HepG2 (cell line): ENCODE measurements at regions not wholly inside any gene's neighbourhood (a gene's known extent, or its start where the extent isn't known, plus 50 kb on each side); places are given as distances from the start of the nearest gene placed in this dataset.

Source experiments
- ATAC-seq: fragments of 200-7000 bp; cut with Tn5 transposase; 3 replicates; pipeline ENCODE4 v1.9.1; 2020; ENCODE audit warnings: mild to moderate bottlenecking, moderate library complexity
- BruUV-seq: library from RNA; stranded (reverse); fragments of 400-500 nt; replicated peaks from 2 replicates; lab custom pipeline; 2021; lab: Mats Ljungman, UMichigan
- CTCF ChIA-PET: fragments of 300-600 bp; formaldehyde crosslinking; extraction: SDS; loops from one replicate; lab custom pipeline; 2021; ENCODE audit warnings: low total read pairs, inconsistent platforms, low intra/inter-chr PET ratio; lab: Yijun Ruan, JAX
- POLR2A ChIA-PET: fragments of 350-600 bp; sonication (Branson Sonifier 250); formaldehyde crosslinking; loops from one replicate; lab custom pipeline; 2020; ENCODE audit warnings: antibody characterized with exemption, inconsistent platforms; lab: Yijun Ruan, JAX
- DNase-seq: peaks from one replicate; pipeline ENCODE4 v3.0.0-alpha.2; 2015; ENCODE audit warnings: low spot score
- FAIRE-seq: peaks from 3 replicates; lab custom pipeline; 2011; peaks lifted over from hg19 to GRCh38; lab: Jason Lieb, UNC
- H2AFZ ChIP-seq: one replicate; pipeline ENCODE4 v1.6.1; 2011; ENCODE audit warnings: low read length, inconsistent platforms
- H3K27ac ChIP-seq: fragments of 300-600 bp; 3 replicates; pipeline ENCODE4 v1.8.0; 2011; ENCODE audit warnings: mixed run types, mild to moderate bottlenecking, mixed read lengths, low read length, inconsistent platforms; ENCODE audit not compliant: insufficient read depth; ENCODE audit errors: extremely low read length
- H3K27me3 ChIP-seq, 2 experiments: fragments of 200-600 bp in 1 of 2; 2 replicates in 1 of 2; 3 replicates in 1 of 2; pipeline versions ENCODE4 v1.6.0 to v1.8.0; 2011; ENCODE audit warnings: low read length in 2 of 2, mild to moderate bottlenecking in 2 of 2, moderate library complexity in 2 of 2, inconsistent platforms in 1 of 2; ENCODE audit not compliant: insufficient read depth in 2 of 2, control insufficient read depth in 1 of 2
- H3K36me3 ChIP-seq, 2 experiments: fragments of 200-600 bp in 1 of 2; replicated peaks in 1 of 2; 2 replicates in 1 of 2; 3 replicates in 1 of 2; pipeline versions ENCODE4 v1.5.1 to v1.8.0; 2011; ENCODE audit warnings: low read length in 2 of 2, inconsistent platforms in 1 of 2; ENCODE audit not compliant: insufficient read depth in 2 of 2, control insufficient read depth in 1 of 2
- H3K4me1 ChIP-seq: 2 replicates; pipeline ENCODE4 v1.5.1; 2012; ENCODE audit warnings: low read length, inconsistent platforms; ENCODE audit not compliant: insufficient read depth
- H3K4me2 ChIP-seq: 2 replicates; pipeline ENCODE4 v1.6.0; 2011; ENCODE audit warnings: low read depth, low read length, inconsistent platforms
- H3K4me3 ChIP-seq, 3 experiments: fragments of 200-600 bp in 1 of 3; sonication (generic), shearing (Covaris generic) in 1 of 3; replicated peaks in 1 of 3; 2 replicates each; pipeline ENCODE4 v1.5.1; 2011 to 2016; ENCODE audit warnings: low read length in 3 of 3, inconsistent platforms in 2 of 3, low read depth in 2 of 3, mild to moderate bottlenecking in 2 of 3, control low read depth in 1 of 3, mixed read lengths in 1 of 3; ENCODE audit not compliant: insufficient read depth in 1 of 3
- H3K79me2 ChIP-seq: one replicate; pipeline ENCODE4 v1.6.1; 2011; ENCODE audit warnings: low read length, inconsistent platforms; ENCODE audit not compliant: insufficient read depth
- H3K9ac ChIP-seq: 2 replicates; pipeline ENCODE4 v1.6.0; 2011; ENCODE audit warnings: mild to moderate bottlenecking, low read depth, low read length, inconsistent platforms; ENCODE audit not compliant: insufficient read depth
- H3K9me3 ChIP-seq: 2 replicates; pipeline ENCODE4 v1.5.1; 2012; ENCODE audit warnings: mild to moderate bottlenecking, low read length
- H4K20me1 ChIP-seq: 2 replicates; pipeline ENCODE4 v1.6.0; 2011; ENCODE audit warnings: inconsistent platforms, mild to moderate bottlenecking, low read length, moderate library complexity; ENCODE audit not compliant: insufficient read depth
- FOXC1 ChIP-seq: sonication (generic); formaldehyde crosslinking; IDR thresholded peaks from 2 replicates; pipeline ENCODE4 v1.8.0; 2022; ENCODE audit warnings: mild to moderate bottlenecking, missing genetic modification reagents, borderline replicate concordance
- HHEX ChIP-seq: IDR thresholded peaks from 2 replicates; pipeline ENCODE4 v1.6.1; 2016; ENCODE audit warnings: control low read depth
- HOXD1 ChIP-seq: sonication (generic); formaldehyde crosslinking; IDR thresholded peaks from 2 replicates; pipeline ENCODE4 v1.5.0; 2020; ENCODE audit warnings: missing genetic modification reagents
- NFRKB ChIP-seq: fragments of 450-650 bp; IDR thresholded peaks from 2 replicates; pipeline ENCODE4 v1.6.1; 2017
- NR2F6 ChIP-seq, 2 experiments: IDR thresholded peaks; 2 replicates each; pipeline ENCODE4 v1.6.1; 2016; ENCODE audit warnings: antibody characterized with exemption in 1 of 2, mild to moderate bottlenecking in 1 of 2
- SALL2 ChIP-seq: sonication (generic); formaldehyde crosslinking; IDR thresholded peaks from 2 replicates; pipeline ENCODE4 v1.8.1; 2023; ENCODE audit warnings: mild to moderate bottlenecking, missing genetic modification reagents, inconsistent platforms
- SIN3A ChIP-seq: IDR thresholded peaks from 2 replicates; pipeline ENCODE4 v1.6.1; 2011; ENCODE audit warnings: low read depth, mild to moderate bottlenecking, control low read depth, low read length, borderline replicate concordance
- SMAD3 ChIP-seq: sonication (generic); formaldehyde crosslinking; IDR thresholded peaks from 2 replicates; pipeline ENCODE4 v1.4.0; 2020; ENCODE audit warnings: missing genetic modification reagents
- ZNF10 ChIP-seq: sonication (generic); formaldehyde crosslinking; IDR thresholded peaks from 2 replicates; pipeline ENCODE4 v1.4.0; 2020; ENCODE audit warnings: mild to moderate bottlenecking, low read depth, missing genetic modification reagents, borderline replicate concordance
- ZNF292 ChIP-seq: sonication (generic); formaldehyde crosslinking; IDR thresholded peaks from 2 replicates; pipeline ENCODE4 v1.8.1; 2022; ENCODE audit warnings: mild to moderate bottlenecking, low read depth, missing genetic modification reagents, borderline replicate concordance
- WGBS: methylation state at CpG from one replicate; pipeline ENCODE4 v1.1.6; 2017; ENCODE audit warnings: low lambda C conversion rate; 5-methylcytosine and 5-hydroxymethylcytosine counted together
- in situ Hi-C: cut with HindIII; loops from 2 replicates; pipeline ENCODE4 v1.10.0; 2017; ENCODE audit warnings: low pct_unique_long_range_greater_than_20kb; ENCODE audit not compliant: extremely low pct_ligation_motif_present
- intact Hi-C: fragments of 100-400 bp; cut with micrococcal nuclease; formaldehyde crosslinking; loops from one replicate; pipeline ENCODE4 v1.10.0; 2022; ENCODE audit not compliant: unreplicated experiment
- TF ChIP-seq, protein P1 (sequence below): fragments of 450-650 bp; IDR thresholded peaks from 2 replicates; pipeline ENCODE4 v1.6.1; 2017
- TF ChIP-seq, protein P2 (sequence below): sonication (generic); formaldehyde crosslinking; IDR thresholded peaks from 2 replicates; pipeline ENCODE4 v1.5.0; 2020; ENCODE audit warnings: missing genetic modification reagents
- TF ChIP-seq, protein P3 (sequence below): sonication (generic); formaldehyde crosslinking; IDR thresholded peaks from 2 replicates; pipeline ENCODE4 v1.8.0; 2022; ENCODE audit warnings: missing genetic modification reagents, low read depth, mild to moderate bottlenecking, borderline replicate concordance
- TF ChIP-seq, protein P4 (sequence below): sonication (generic); formaldehyde crosslinking; IDR thresholded peaks from 2 replicates; pipeline ENCODE4 v1.4.0; 2020; ENCODE audit warnings: missing genetic modification reagents

DNA sequence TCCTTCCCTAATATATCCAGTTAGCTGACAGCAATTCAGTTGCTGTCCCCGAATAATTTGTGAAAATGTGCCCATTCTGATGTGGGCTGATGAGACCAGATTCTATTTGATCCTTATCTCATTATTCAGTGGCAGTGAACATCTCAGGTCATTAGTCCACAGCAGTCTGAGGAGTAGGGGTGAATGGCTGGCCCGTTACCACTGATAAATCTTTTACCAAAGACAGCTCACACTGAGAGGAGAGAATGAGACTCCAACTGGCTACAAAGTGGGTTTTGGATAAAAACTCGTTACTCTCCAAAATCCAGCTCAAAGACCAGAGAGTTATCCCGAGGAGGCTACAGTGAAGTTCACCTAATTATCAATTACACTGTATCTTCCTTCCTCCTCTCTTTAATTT lies 189.7 kb downstream of the TUSC7 start:
- Histone ChIP-seq H3K27ac (no peak overlapping the region), H3K4me1 (no peaks in the 10 kb centered on the region), H4K20me1 (no peaks in the 10 kb centered on the region), H3K9me3 (no peaks in the 10 kb centered on the region), H3K36me3 (no peaks in the 10 kb centered on the region), H2AFZ (no peak overlapping the region), H3K9ac (no peak overlapping the region), H3K4me3 (no peak overlapping the region), H3K4me2 (no peak overlapping the region), H3K27me3 (no peaks in the 10 kb centered on the region), H3K79me2 (no peaks in the 10 kb centered on the region)
- CTCF ChIA-PET = no interaction called here
- in situ Hi-C loops (no loop called here), intact Hi-C loops (no loop called here)
- whole genome bisulfite sequencing = 4% methylated on average over 4 of the region's 4 CpGs
- ATAC-seq (no peak), FAIRE-seq (no peak), DNase-seq (no peak)
- POLR2A ChIA-PET = no interaction called here
- no TSS peak for BruUV-seq
- TF ChIP-seq, protein P1, sequence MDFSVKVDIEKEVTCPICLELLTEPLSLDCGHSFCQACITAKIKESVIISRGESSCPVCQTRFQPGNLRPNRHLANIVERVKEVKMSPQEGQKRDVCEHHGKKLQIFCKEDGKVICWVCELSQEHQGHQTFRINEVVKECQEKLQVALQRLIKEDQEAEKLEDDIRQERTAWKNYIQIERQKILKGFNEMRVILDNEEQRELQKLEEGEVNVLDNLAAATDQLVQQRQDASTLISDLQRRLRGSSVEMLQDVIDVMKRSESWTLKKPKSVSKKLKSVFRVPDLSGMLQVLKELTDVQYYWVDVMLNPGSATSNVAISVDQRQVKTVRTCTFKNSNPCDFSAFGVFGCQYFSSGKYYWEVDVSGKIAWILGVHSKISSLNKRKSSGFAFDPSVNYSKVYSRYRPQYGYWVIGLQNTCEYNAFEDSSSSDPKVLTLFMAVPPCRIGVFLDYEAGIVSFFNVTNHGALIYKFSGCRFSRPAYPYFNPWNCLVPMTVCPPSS = no peak

DNA sequence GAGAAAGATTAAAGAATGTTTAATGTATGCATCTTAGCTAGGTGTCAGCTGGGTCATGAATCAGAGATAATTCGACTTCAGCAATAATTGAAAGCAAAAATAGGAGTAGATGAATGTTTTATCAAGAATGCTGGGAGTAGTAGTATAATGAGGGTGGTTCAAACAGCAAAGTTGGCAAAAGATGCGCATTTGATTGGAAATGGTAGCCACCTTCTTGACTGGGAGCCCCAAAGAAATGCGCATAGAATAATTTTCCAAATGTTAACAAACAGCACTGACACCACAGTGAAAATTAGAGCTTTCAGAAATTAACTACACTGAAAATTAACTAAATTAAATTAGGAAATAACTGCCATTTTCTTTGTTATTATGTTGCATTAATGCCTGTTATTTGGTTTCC lies 195.8 kb downstream of the TUSC7 start:
- H3K9ac ChIP-seq = no peak overlapping the region
- POLR2A ChIA-PET = no interaction called here
- H2AFZ ChIP-seq = no peak overlapping the region
- no peak for ATAC-seq
- H3K9me3 ChIP-seq = no peaks in the 10 kb centered on the region
- no peak for FAIRE-seq
- DNase-seq = no peak
- BruUV-seq = no TSS peak
- H3K27ac ChIP-seq = no peak overlapping the region
- H3K4me2 ChIP-seq = no peak overlapping the region
- H3K27me3 ChIP-seq = no peaks in the 10 kb centered on the region
- in situ Hi-C loops = no loop called here
- CTCF ChIA-PET = no interaction called here
- no peak overlapping the region for H3K4me3 ChIP-seq
- intact Hi-C loops = no loop called here
- no peaks in the 10 kb centered on the region for H3K4me1 ChIP-seq
- H3K36me3 ChIP-seq = no peaks in the 10 kb centered on the region
- 31% methylated on average over 3 of the region's 3 CpGs for WGBS
- H4K20me1 ChIP-seq = no peaks in the 10 kb centered on the region
- TF ChIP-seq HOXD1 (CRISPR knock-in tag) = no peak
- TF ChIP-seq, protein P2, sequence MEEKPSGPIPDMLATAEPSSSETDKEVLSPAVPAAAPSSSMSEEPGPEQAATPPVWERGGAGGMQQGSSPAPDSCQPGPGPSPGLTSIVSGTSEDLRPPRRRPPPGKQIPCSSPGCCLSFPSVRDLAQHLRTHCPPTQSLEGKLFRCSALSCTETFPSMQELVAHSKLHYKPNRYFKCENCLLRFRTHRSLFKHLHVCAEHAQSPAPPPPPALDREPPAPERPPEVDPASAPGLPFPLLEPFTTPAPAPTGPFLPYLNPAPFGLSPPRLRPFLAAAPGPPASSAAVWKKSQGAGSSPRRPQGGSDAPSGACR (CRISPR knock-in tag) = no peak
- no peak for TF ChIP-seq SIN3A
- TF ChIP-seq, protein P3, sequence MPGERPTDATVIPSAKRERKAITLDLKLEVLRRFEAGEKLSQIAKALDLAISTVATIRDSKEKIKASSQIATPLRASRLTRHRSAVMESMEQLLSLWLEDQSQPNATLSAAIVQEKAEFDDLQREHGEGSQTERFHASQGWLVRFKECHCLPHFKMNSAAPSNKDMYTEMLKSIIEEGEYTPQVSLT (CRISPR knock-in tag) = no peak
- no peak for TF ChIP-seq NFRKB
- no peak for TF ChIP-seq SMAD3 (CRISPR knock-in tag)
- no peak for TF ChIP-seq FOXC1
- TF ChIP-seq SALL2 = no peak
- TF ChIP-seq NR2F6 (IDR thresholded peaks at IDR 0.05) = no peak
- TF ChIP-seq NR2F6 (CRISPR knock-in tag; IDR thresholded peaks at IDR 0.05) = no peak
- no peak for TF ChIP-seq HHEX (CRISPR knock-in tag)
- TF ChIP-seq, protein P4, sequence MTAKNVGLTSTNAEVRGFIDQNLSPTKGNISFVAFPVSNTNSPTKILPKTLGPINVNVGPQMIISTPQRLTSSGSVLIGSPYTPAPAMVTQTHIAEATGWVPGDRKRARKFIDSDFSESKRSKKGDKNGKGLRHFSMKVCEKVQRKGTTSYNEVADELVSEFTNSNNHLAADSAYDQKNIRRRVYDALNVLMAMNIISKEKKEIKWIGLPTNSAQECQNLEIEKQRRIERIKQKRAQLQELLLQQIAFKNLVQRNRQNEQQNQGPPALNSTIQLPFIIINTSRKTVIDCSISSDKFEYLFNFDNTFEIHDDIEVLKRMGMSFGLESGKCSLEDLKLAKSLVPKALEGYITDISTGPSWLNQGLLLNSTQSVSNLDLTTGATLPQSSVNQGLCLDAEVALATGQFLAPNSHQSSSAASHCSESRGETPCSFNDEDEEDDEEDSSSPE = no peak
- no peak for TF ChIP-seq ZNF292
- no peak for TF ChIP-seq ZNF10 (CRISPR knock-in tag)
- H3K79me2 ChIP-seq = no peaks in the 10 kb centered on the region
